ENCODE measurements at regions not wholly inside any gene's neighbourhood (a gene's known extent, or its start where the extent isn't known, plus 50 kb on each side); places are given as distances from the start of the nearest gene placed in this dataset.

DNA sequence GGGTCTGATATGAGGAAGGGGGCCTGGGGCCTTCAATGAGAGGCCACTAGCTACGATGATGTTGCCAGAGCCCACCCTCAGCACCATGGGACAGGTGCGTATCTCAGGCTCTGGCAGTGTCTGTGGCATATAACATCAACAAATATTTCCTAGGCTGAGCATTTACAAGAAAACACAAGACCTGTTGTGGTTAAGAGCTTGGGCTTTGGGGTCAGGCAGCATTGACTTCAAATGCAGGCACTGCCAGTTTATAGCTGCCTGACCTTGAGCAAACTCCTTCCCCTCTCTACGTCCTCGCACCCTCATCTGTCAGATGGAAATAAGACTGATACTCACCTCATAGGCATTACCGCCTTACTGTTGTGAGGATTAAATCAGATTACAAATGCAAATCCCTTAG is 156.0 kb downstream of the KATNAL1 start:
- DNase-seq (ENCODE audit: low spot score): no peak
- POLR2A ChIA-PET: no interaction called here
- ATAC-seq: no peak
- Mint-ChIP-seq H3K27me3 (ENCODE audit: low read depth) (peaks cover 3% of the 10 kb centered on the region; the same call in 1 of the 2 replicates), H3K4me3 (no peak overlapping the region), H3K27ac (no peak overlapping the region), H3K36me3 (no peaks in the 10 kb centered on the region), H3K9me3 (no peaks in the 10 kb centered on the region), H3K4me1 (peaks cover 13% of the 10 kb centered on the region)
- TF ChIP-seq, protein P1, sequence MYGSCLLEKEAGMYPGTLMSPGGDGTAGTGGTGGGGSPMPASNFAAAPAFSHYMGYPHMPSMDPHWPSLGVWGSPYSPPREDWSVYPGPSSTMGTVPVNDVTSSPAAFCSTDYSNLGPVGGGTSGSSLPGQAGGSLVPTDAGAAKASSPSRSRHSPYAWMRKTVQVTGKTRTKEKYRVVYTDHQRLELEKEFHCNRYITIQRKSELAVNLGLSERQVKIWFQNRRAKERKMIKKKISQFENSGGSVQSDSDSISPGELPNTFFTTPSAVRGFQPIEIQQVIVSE (CRISPR knock-in tag; IDR thresholded peaks at IDR 0.05; ENCODE audit: borderline replicate concordance): no peak
- TF ChIP-seq NFATC4 (CRISPR knock-in tag; IDR thresholded peaks at IDR 0.05) (no peak), RORB (CRISPR knock-in tag; IDR thresholded peaks at IDR 0.05) (no peak), ZNF121 (CRISPR knock-in tag; IDR thresholded peaks at IDR 0.05) (no peak), TEAD1 (CRISPR knock-in tag; IDR thresholded peaks at IDR 0.05) (no peak), ZNF317 (CRISPR knock-in tag; IDR thresholded peaks at IDR 0.05; ENCODE audit: borderline replicate concordance, low read depth) (no peak), ESRRA (CRISPR knock-in tag; IDR thresholded peaks at IDR 0.05; ENCODE audit: borderline replicate concordance) (no peak), ZNF416 (CRISPR knock-in tag; IDR thresholded peaks at IDR 0.05) (no peak), ZNF232 (CRISPR knock-in tag; IDR thresholded peaks at IDR 0.05) (no peak), MXD4 (CRISPR knock-in tag; IDR thresholded peaks at IDR 0.05; ENCODE audit: borderline replicate concordance) (no peak), JAZF1 (CRISPR knock-in tag; IDR thresholded peaks at IDR 0.05) (no peak), STAT6 (CRISPR knock-in tag; conservative IDR thresholded peaks at IDR 0.05; ENCODE audit: low read depth) (no peak), OVOL2 (CRISPR knock-in tag; IDR thresholded peaks at IDR 0.05; ENCODE audit: borderline replicate concordance) (no peak), CREB1 (CRISPR knock-in tag; IDR thresholded peaks at IDR 0.05) (no peak), PRRX2 (CRISPR knock-in tag; IDR thresholded peaks at IDR 0.05) (no peak)
- TF ChIP-seq, protein P2, sequence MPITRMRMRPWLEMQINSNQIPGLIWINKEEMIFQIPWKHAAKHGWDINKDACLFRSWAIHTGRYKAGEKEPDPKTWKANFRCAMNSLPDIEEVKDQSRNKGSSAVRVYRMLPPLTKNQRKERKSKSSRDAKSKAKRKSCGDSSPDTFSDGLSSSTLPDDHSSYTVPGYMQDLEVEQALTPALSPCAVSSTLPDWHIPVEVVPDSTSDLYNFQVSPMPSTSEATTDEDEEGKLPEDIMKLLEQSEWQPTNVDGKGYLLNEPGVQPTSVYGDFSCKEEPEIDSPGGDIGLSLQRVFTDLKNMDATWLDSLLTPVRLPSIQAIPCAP (CRISPR knock-in tag; IDR thresholded peaks at IDR 0.05): no peak
- TF ChIP-seq, protein P3, sequence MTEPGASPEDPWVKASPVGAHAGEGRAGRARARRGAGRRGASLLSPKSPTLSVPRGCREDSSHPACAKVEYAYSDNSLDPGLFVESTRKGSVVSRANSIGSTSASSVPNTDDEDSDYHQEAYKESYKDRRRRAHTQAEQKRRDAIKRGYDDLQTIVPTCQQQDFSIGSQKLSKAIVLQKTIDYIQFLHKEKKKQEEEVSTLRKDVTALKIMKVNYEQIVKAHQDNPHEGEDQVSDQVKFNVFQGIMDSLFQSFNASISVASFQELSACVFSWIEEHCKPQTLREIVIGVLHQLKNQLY (CRISPR knock-in tag; IDR thresholded peaks at IDR 0.05): no peak
- CTCF ChIA-PET: no interaction called here

DNA sequence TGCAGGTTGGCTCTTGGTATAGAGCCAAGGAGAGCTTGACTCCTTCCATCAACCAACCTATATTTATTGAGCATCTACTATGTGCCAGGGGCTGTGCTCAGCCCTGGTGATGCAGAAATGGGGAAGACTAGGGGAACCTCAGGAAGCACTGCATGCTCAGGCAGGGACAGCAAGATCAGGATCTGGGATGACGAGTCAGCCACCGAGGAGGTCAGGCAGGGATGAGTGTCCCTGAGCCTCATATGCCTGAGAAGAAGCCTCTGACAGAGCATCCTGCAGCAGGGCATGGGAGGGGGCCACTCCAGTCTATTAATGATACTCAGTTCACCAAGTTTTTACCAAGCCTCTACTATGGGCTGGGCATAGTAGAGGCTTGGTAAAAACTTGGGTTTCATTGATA is 158.1 kb downstream of the KATNAL1 start:
- peaks cover 7% of the 10 kb centered on the region for H3K9me3 Mint-ChIP-seq
- ChIA-PET POLR2A (no interaction called here), CTCF (interaction anchor here (2.4 kb wide), 1 partner anchor 17 kb away, joined by 13 read pairs; no protein-coding TSS in a partner anchor)
- DNase-seq (ENCODE audit: low spot score) (no peak), ATAC-seq (no peak)
- no peak overlapping the region for H3K4me3 Mint-ChIP-seq
- peaks cover 8% of the 10 kb centered on the region for H3K4me1 Mint-ChIP-seq
- H3K27ac Mint-ChIP-seq: no peak overlapping the region
- no peaks in the 10 kb centered on the region for H3K27me3 Mint-ChIP-seq (ENCODE audit: low read depth)
- no peaks in the 10 kb centered on the region for H3K36me3 Mint-ChIP-seq
- TF ChIP-seq, protein P4, sequence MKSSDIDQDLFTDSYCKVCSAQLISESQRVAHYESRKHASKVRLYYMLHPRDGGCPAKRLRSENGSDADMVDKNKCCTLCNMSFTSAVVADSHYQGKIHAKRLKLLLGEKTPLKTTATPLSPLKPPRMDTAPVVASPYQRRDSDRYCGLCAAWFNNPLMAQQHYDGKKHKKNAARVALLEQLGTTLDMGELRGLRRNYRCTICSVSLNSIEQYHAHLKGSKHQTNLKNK (CRISPR knock-in tag; IDR thresholded peaks at IDR 0.05): no peak
- TF ChIP-seq ZNF263 (CRISPR knock-in tag; IDR thresholded peaks at IDR 0.05; ENCODE audit: low read depth) (no peak), STAT6 (CRISPR knock-in tag; conservative IDR thresholded peaks at IDR 0.05; ENCODE audit: low read depth) (no peak), ZNF138 (CRISPR knock-in tag; conservative IDR thresholded peaks at IDR 0.05) (no peak), AR (CRISPR knock-in tag; IDR thresholded peaks at IDR 0.05) (no peak), TEAD4 (CRISPR knock-in tag; IDR thresholded peaks at IDR 0.05) (no peak), JAZF1 (CRISPR knock-in tag; IDR thresholded peaks at IDR 0.05) (no peak), NR1H2 (CRISPR knock-in tag; IDR thresholded peaks at IDR 0.05) (no peak), FOXP1 (CRISPR knock-in tag; IDR thresholded peaks at IDR 0.05; ENCODE audit: borderline replicate concordance) (no peak)
- TF ChIP-seq, protein P5, sequence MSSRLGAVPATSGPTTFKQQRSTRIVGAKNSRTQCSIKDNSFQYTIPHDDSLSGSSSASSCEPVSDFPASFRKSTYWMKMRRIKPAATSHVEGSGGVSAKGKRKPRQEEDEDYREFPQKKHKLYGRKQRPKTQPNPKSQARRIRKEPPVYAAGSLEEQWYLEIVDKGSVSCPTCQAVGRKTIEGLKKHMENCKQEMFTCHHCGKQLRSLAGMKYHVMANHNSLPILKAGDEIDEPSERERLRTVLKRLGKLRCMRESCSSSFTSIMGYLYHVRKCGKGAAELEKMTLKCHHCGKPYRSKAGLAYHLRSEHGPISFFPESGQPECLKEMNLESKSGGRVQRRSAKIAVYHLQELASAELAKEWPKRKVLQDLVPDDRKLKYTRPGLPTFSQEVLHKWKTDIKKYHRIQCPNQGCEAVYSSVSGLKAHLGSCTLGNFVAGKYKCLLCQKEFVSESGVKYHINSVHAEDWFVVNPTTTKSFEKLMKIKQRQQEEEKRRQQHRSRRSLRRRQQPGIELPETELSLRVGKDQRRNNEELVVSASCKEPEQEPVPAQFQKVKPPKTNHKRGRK (CRISPR knock-in tag; IDR thresholded peaks at IDR 0.05; ENCODE audit: borderline replicate concordance): no peak
